TTC549 (cell line): ENCODE measurements at regions not wholly inside any gene's neighbourhood (a gene's known extent, or its start where the extent isn't known, plus 50 kb on each side); places are given as distances from the start of the nearest gene placed in this dataset.

Experiments
- FAIRE-seq: peaks from 2 replicates; lab custom pipeline; 2012; peaks lifted over from hg19 to GRCh38; lab: Jason Lieb, UNC

GRCh38 chr12:92581604-92582003 lies 121.2 kb upstream of the PLEKHG7 start:
- FAIRE-seq = no peak

- no peak for FAIRE-seq
These were observed 127.7 kb upstream of the PLEKHG7 start for GRCh38 chr12:92574911-92575570.

GRCh38 chr12:92574051-92574783 lies 128.6 kb upstream of the PLEKHG7 start:
- FAIRE-seq = no peak

GRCh38 chr12:92573104-92573503 lies 129.7 kb upstream of the PLEKHG7 start:
- FAIRE-seq = no peak

- no peak for FAIRE-seq
These were observed 130.8 kb upstream of the PLEKHG7 start for GRCh38 chr12:92571844-92572543.

- no peak for FAIRE-seq
These were observed 131.6 kb upstream of the PLEKHG7 start for GRCh38 chr12:92571169-92571568.

- peak; percentile 95 for FAIRE-seq
These were observed 132.6 kb upstream of the PLEKHG7 start for GRCh38 chr12:92570056-92570753.

GRCh38 chr12:92568691-92569090 lies 134.1 kb upstream of the PLEKHG7 start:
- no peak for FAIRE-seq

- FAIRE-seq = no peak
These were observed 136.3 kb upstream of the PLEKHG7 start for GRCh38 chr12:92566448-92567019.

- no peak for FAIRE-seq
These were observed 139.0 kb upstream of the PLEKHG7 start for GRCh38 chr12:92563819-92564218.

GRCh38 chr12:92562063-92562734 lies 140.6 kb upstream of the PLEKHG7 start:
- FAIRE-seq = no peak

GRCh38 chr12:92561543-92561899 lies 141.3 kb upstream of the PLEKHG7 start:
- no peak for FAIRE-seq

- FAIRE-seq = no peak
These were observed 141.9 kb upstream of the PLEKHG7 start for GRCh38 chr12:92560713-92561542.

- FAIRE-seq = no peak
These were observed 144.0 kb upstream of the PLEKHG7 start for GRCh38 chr12:92558806-92559205.

- no peak for FAIRE-seq
These were observed 144.5 kb upstream of the PLEKHG7 start for GRCh38 chr12:92558215-92558773.

GRCh38 chr12:92557422-92557724 lies 145.4 kb upstream of the PLEKHG7 start:
- no peak for FAIRE-seq

- no peak for FAIRE-seq
These were observed 146.0 kb upstream of the PLEKHG7 start for GRCh38 chr12:92556637-92557421.

- FAIRE-seq = no peak
These were observed 146.6 kb upstream of the PLEKHG7 start for GRCh38 chr12:92556141-92556540.

- FAIRE-seq = no peak
These were observed 148.4 kb upstream of the PLEKHG7 start for GRCh38 chr12:92554158-92555073.
